Stimulated activated naive CD8-positive, alpha-beta T cell treated with anti-CD3 and anti-CD28 coated beads, Interleukin-15, amount 100 ng/mL, for 72 hours (primary cell): ENCODE measurements at regions not wholly inside any gene's neighbourhood (a gene's known extent, or its start where the extent isn't known, plus 50 kb on each side); places are given as distances from the start of the nearest gene placed in this dataset.

ENCODE experiments used
- ATAC-seq: fragments of 150-1000 bp; cut with Tn5 transposase; 2 replicates; pipeline ENCODE4 v1.10.0; 2021; ENCODE audit warnings: mild to moderate bottlenecking, moderate library complexity
- DNase-seq, 2 donors: peaks; one replicate each; pipeline ENCODE4 v3.0.0; 2021 to 2022
- H3K27ac Mint-ChIP-seq, 2 donors: one replicate each; pipeline ENCODE4 v1.8.0; 2022; ENCODE audit warnings: mild to moderate bottlenecking in 2 of 2, mixed read lengths in 2 of 2, moderate library complexity in 2 of 2
- H3K27me3 Mint-ChIP-seq: one replicate; pipeline ENCODE4 v1.8.0; 2022; ENCODE audit warnings: mixed read lengths
- H3K4me1 Mint-ChIP-seq: one replicate; pipeline ENCODE4 v1.8.0; 2022; ENCODE audit warnings: mild to moderate bottlenecking, mixed read lengths
- H3K4me3 Mint-ChIP-seq, 2 donors: one replicate each; pipeline ENCODE4 v1.8.0; 2022; ENCODE audit warnings: mild to moderate bottlenecking in 2 of 2, mixed read lengths in 2 of 2, moderate library complexity in 1 of 2
- H3K9me3 Mint-ChIP-seq, 2 donors: one replicate each; pipeline ENCODE4 v1.8.0; 2022; ENCODE audit warnings: mixed read lengths in 2 of 2

DNA sequence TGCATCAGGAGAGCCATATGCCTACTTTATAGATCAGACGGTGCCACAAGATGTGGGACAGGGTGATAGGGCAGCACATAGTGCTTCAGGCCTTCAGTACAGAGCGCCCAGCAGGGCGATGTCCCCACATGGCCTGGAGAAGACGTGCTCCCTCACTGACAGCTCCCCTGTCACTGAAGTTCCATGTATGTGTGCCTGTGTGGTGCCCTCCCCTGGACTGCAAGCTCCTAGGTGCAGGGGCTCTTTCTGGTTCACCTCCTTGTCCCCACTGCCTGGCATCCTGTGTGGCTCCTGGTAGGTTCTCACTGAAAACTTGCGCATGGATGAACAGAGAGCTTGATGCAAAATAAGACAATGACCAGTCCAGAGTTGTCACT, 233.1 kb downstream of the GADD45G start:
- peaks cover 0 to 4% of the 10 kb centered on the region in 2 donors for H3K9me3 Mint-ChIP-seq
- peaks cover 14% of the 10 kb centered on the region for H3K27me3 Mint-ChIP-seq
- no peaks in the 10 kb centered on the region for H3K4me1 Mint-ChIP-seq
- DNase-seq (no peak), ATAC-seq (no peak)
- no peak overlapping the region for H3K4me3 Mint-ChIP-seq
- no peak overlapping the region for H3K27ac Mint-ChIP-seq

DNA sequence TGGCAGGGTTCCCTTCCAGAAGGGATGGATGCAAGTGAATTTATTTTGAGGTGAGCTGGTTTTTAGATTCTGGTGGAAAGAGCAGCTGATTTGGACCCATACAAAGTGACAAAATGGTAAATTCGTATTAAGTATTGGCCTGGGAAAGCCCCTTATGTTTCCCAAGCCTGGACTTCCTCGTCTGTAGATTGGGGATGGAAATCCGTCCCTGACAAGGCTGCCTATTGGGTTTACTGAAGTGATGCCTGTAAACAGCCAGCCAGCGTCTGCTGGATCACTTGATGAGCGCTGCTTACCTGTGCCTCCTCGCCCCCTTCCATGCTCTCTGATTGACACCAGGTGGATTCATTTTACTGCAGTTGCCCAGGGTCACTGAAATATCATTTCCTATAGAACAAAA, 233.8 kb downstream of the GADD45G start:
- no peaks in the 10 kb centered on the region for H3K9me3 Mint-ChIP-seq
- H3K4me1 Mint-ChIP-seq, result no peaks in the 10 kb centered on the region
- ATAC-seq (no peak), DNase-seq (no peak)
- H3K27ac Mint-ChIP-seq, result no peak overlapping the region
- H3K4me3 Mint-ChIP-seq, result no peak overlapping the region
- peaks cover 8% of the 10 kb centered on the region for H3K27me3 Mint-ChIP-seq

GRCh38 chr9:89839449-89839848, 234.6 kb downstream of the GADD45G start:
- Mint-ChIP-seq H3K4me1 (no peaks in the 10 kb centered on the region), H3K4me3 (no peak overlapping the region), H3K27ac (peak overlapping the region in 1 of 2 donors; percentile 41), H3K27me3 (peaks cover 8% of the 10 kb centered on the region), H3K9me3 (no peaks in the 10 kb centered on the region)
- DNase-seq (no peak), ATAC-seq (no peak)

DNA sequence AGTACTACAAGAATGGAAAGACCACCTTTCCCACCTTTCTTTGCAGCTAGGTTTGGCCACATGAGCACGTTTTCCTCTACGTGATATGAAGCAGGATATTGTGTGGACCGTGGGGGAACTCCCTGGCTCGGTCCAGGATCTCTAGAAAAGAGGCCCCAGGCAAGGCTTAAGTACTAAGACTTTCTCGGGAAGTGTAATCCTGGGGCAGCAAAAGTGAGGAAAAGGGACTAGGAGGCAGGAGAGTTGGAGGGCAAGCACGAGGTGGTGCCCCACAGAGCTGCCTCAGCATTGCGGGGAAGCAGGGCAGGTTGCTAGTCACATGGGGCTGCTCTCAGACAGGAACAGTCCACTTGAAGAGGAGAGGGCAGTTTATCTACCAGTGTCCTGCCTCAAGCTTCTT, 235.1 kb downstream of the GADD45G start:
- ATAC-seq (no peak), DNase-seq (no peak)
- H3K9me3 Mint-ChIP-seq, result no peaks in the 10 kb centered on the region
- no peak overlapping the region for H3K27ac Mint-ChIP-seq
- peaks cover 8% of the 10 kb centered on the region for H3K27me3 Mint-ChIP-seq
- no peaks in the 10 kb centered on the region for H3K4me1 Mint-ChIP-seq
- no peak overlapping the region for H3K4me3 Mint-ChIP-seq

DNA sequence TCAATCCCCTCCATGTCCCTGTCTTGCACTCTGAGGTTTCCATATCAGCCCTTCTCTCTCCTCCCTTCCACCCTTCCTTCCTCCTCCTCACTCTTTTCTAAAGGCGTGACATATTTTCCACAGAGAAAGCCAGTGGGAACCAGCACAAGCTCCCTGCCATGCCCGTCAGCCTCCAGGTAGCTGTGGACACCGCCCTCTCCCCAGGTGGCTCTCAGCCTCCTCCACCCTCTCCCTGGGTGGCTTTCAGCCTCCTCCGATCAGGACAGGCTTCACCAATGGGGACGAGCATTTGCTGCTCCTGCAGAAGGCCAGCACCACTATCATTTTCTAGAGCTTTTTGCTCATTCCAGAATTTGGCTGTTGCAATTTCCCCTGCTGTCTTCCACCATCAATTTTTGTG, 236.6 kb downstream of the GADD45G start:
- no peaks in the 10 kb centered on the region for H3K4me1 Mint-ChIP-seq
- no peak overlapping the region for H3K4me3 Mint-ChIP-seq
- no peak overlapping the region for H3K27ac Mint-ChIP-seq
- H3K9me3 Mint-ChIP-seq, result no peaks in the 10 kb centered on the region
- ATAC-seq (no peak), DNase-seq (no peak)
- H3K27me3 Mint-ChIP-seq, result peaks cover 8% of the 10 kb centered on the region

GRCh38 chr9:89842267-89842768, 237.5 kb downstream of the GADD45G start:
- Mint-ChIP-seq H3K9me3 (no peaks in the 10 kb centered on the region), H3K27ac (peak overlapping the region in 1 of 2 donors; percentile 55), H3K4me3 (no peak overlapping the region), H3K4me1 (no peaks in the 10 kb centered on the region), H3K27me3 (peaks cover 8% of the 10 kb centered on the region)
- DNase-seq, result no peak
- ATAC-seq, result no peak

- Mint-ChIP-seq H3K9me3 (no peaks in the 10 kb centered on the region), H3K27ac (no peak overlapping the region), H3K4me1 (no peaks in the 10 kb centered on the region), H3K27me3 (peaks cover 8% of the 10 kb centered on the region), H3K4me3 (no peak overlapping the region)
- DNase-seq, result no peak
- ATAC-seq, result no peak
Observed at GRCh38 chr9:89843074-89843473, 238.3 kb downstream of the GADD45G start.

GRCh38 chr9:89843591-89843990, 238.8 kb downstream of the GADD45G start:
- no peak for ATAC-seq
- Mint-ChIP-seq H3K9me3 (no peaks in the 10 kb centered on the region), H3K4me1 (no peaks in the 10 kb centered on the region), H3K4me3 (no peak overlapping the region), H3K27ac (peak overlapping the region in 1 of 2 donors; percentile 2), H3K27me3 (peaks cover 8% of the 10 kb centered on the region)
- no peak for DNase-seq

- Mint-ChIP-seq H3K4me3 (no peak overlapping the region), H3K4me1 (no peaks in the 10 kb centered on the region), H3K27ac (no peak overlapping the region), H3K27me3 (peaks cover 8% of the 10 kb centered on the region), H3K9me3 (no peaks in the 10 kb centered on the region)
- DNase-seq (no peak), ATAC-seq (no peak)
Observed at GRCh38 chr9:89844075-89844474, 239.3 kb downstream of the GADD45G start.

- Mint-ChIP-seq H3K27ac (peak overlapping the region in 1 of 2 donors; percentile 72), H3K4me1 (no peaks in the 10 kb centered on the region), H3K27me3 (peaks cover 8% of the 10 kb centered on the region), H3K9me3 (no peaks in the 10 kb centered on the region), H3K4me3 (no peak overlapping the region)
- DNase-seq, result no peak
- no peak for ATAC-seq
Observed at GRCh38 chr9:89844535-89844934, 239.7 kb downstream of the GADD45G start.

GRCh38 chr9:89845321-89845720, 240.5 kb downstream of the GADD45G start:
- no peaks in the 10 kb centered on the region for H3K9me3 Mint-ChIP-seq
- ATAC-seq, result no peak
- H3K27ac Mint-ChIP-seq, result no peak overlapping the region
- no peaks in the 10 kb centered on the region for H3K4me1 Mint-ChIP-seq
- H3K4me3 Mint-ChIP-seq, result no peak overlapping the region
- H3K27me3 Mint-ChIP-seq, result peaks cover 8% of the 10 kb centered on the region
- DNase-seq, result no peak

DNA sequence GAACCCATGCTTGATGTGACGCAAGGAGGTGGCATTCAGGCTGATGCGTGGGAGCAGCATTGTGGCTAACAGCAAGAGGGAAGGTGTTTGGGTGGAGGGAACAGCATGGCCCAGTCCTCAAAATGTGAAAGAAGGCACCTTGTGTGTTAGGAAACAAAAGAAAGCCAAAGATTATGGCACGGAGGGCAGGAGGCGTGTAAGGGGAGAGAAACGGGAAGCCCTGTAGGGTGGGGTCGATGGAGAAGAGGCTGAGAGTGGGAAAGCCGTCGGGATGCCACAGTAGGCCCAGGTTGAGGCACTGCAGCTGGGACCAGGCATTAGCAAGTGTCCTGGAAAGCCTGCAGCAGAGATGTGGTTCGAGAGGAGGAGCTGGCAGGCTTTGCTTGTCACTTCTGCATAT, 241.1 kb downstream of the GADD45G start:
- no peak overlapping the region for H3K27ac Mint-ChIP-seq
- no peak for ATAC-seq
- no peaks in the 10 kb centered on the region for H3K9me3 Mint-ChIP-seq
- DNase-seq, result no peak
- H3K4me3 Mint-ChIP-seq, result no peak overlapping the region
- H3K27me3 Mint-ChIP-seq, result peaks cover 10% of the 10 kb centered on the region
- no peaks in the 10 kb centered on the region for H3K4me1 Mint-ChIP-seq

DNA sequence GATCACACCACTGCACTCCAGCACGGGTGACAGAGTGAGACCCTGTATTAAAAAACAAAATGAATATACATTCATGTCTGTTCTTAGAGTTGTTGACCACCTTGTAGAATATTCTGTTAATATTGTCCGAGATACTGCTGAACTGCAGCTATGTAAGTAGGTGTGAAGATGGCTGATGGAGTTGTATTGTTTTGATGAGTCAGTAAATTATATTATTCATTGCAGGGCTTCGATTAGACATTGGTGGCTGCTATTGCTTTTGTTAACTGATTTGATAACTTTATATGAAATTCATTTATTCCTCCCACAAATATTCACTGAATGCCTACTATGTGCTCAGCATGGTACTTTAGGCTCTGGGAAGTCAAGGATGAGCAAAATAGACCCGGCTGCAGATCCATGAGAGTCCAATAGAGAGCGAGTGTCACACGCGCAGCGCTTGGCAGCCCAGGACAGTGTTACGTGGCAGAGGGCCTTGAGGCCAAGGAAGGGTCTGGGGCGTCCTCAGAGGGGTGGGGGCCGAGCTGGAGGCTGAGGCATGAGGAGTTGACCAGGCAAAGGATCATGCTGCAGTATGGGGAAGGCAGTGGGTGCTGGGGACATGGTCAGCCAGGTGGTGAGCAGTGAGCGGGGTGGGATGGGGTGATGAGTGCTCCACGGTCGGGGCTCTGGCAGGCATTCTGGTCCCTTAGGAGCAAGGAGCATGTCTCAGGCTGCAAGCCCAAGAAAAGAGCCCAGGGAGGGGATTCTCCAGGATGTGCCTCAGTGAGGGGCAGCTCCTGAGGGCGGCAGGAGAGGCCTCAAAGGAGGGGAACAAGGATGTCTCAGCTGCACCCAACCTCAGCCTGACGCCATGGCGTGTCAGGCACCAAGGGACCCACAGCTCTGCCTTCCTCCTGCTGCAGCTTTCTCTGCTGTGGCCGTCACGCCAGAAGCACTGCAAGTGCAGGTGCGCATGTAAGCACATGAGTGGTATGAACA, 243.5 kb downstream of the GADD45G start:
- H3K4me1 Mint-ChIP-seq, result no peaks in the 10 kb centered on the region
- peaks cover 8% of the 10 kb centered on the region for H3K27me3 Mint-ChIP-seq
- no peaks in the 10 kb centered on the region for H3K9me3 Mint-ChIP-seq
- no peak overlapping the region for H3K27ac Mint-ChIP-seq
- no peak for ATAC-seq
- H3K4me3 Mint-ChIP-seq, result no peak overlapping the region
- DNase-seq, result no peak

- Mint-ChIP-seq H3K9me3 (no peaks in the 10 kb centered on the region), H3K4me3 (no peak overlapping the region), H3K4me1 (no peaks in the 10 kb centered on the region), H3K27ac (no peak overlapping the region), H3K27me3 (peaks cover 8% of the 10 kb centered on the region)
- ATAC-seq (no peak), DNase-seq (no peak)
Observed at GRCh38 chr9:89849096-89849495, 244.3 kb downstream of the GADD45G start.

GRCh38 chr9:89850153-89850552, 245.3 kb downstream of the GADD45G start:
- H3K4me3 Mint-ChIP-seq, result no peak overlapping the region
- peaks cover 15% of the 10 kb centered on the region for H3K27me3 Mint-ChIP-seq
- ATAC-seq (no peak), DNase-seq (no peak)
- H3K4me1 Mint-ChIP-seq, result no peaks in the 10 kb centered on the region
- no peak overlapping the region for H3K27ac Mint-ChIP-seq
- no peaks in the 10 kb centered on the region for H3K9me3 Mint-ChIP-seq

DNA sequence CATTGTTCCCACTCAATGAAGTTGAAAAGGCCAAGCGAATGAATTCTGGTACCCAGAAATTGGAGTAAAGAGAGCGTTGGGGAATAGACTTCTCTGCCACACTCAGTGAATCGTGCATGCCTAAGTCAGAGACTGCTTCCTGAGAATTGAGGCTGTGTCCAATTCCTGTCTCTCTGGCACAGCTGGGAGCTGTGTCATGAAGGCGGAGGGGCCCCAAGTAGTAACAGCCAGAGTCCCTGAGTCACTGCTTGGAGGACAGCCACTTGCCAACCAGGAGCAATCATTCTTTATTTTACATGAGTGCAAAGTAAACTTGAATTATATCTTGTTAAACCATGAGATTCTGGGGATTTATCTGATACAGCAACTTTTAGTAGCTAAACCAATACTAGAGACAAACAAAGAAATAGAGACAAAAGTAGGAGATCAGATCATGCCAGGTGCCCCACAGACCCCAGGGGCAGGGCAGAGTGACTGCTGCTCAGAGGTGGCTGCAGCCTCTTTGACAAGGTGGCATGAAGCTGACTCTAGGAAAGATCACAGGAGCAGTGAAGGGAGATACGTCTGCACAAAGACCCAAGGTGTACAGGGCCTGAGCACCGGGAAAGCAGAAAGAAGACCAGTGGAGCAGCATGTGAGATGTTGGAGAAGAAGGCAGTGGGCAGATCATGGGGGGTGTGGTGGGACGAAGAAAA, 246.0 kb downstream of the GADD45G start:
- H3K4me1 Mint-ChIP-seq, result no peaks in the 10 kb centered on the region
- peak overlapping the region in 1 of 2 donors; percentile 10 for H3K27ac Mint-ChIP-seq
- H3K9me3 Mint-ChIP-seq, result no peaks in the 10 kb centered on the region
- DNase-seq (no peak), ATAC-seq (no peak)
- peaks cover 18% of the 10 kb centered on the region for H3K27me3 Mint-ChIP-seq
- H3K4me3 Mint-ChIP-seq, result no peak overlapping the region
